Sigmoid colon (tissue), 6 donors: ENCODE measurements at regions not wholly inside any gene's neighbourhood (a gene's known extent, or its start where the extent isn't known, plus 50 kb on each side); places are given as distances from the start of the nearest gene placed in this dataset.

Experiments used
- DNase-seq: peaks from one replicate; pipeline ENCODE4 v3.0.0-alpha.2; 2019
- H3K27ac ChIP-seq, 4 donors: fragments of 200-600 bp; sonication (generic); one replicate each; pipeline ENCODE4 v1.5.1; 2016 to 2019; ENCODE audit warnings: mild to moderate bottlenecking in 1 of 4
- H3K27me3 ChIP-seq, 3 donors: fragments of 200-600 bp; sonication (generic); one replicate each; pipeline ENCODE4 v1.5.1; 2019; ENCODE audit warnings: mild to moderate bottlenecking in 1 of 3
- H3K36me3 ChIP-seq, 4 donors: fragments of 200-600 bp; sonication (generic); one replicate each; pipeline ENCODE4 v1.5.1; 2016 to 2019
- H3K4me1 ChIP-seq, 4 donors: fragments of 200-600 bp; sonication (generic); one replicate each; pipeline ENCODE4 v1.5.1; 2017 to 2019
- H3K4me3 ChIP-seq, 4 donors: fragments of 200-600 bp; sonication (generic); one replicate each; pipeline ENCODE4 v1.5.1; 2017 to 2019; ENCODE audit warnings: mild to moderate bottlenecking in 2 of 4, moderate library complexity in 1 of 4
- H3K9me3 ChIP-seq, 4 donors: fragments of 200-600 bp in 3 of 4; sonication (generic) in 3 of 4; one replicate each; pipeline versions ENCODE4 v1.5.1 to v1.6.1; 2013 to 2019
- EP300 ChIP-seq, 4 donors: sonication (generic); formaldehyde crosslinking; IDR thresholded peaks; one replicate each; pipeline ENCODE4 v1.6.1; 2017; ENCODE audit warnings: antibody characterized with exemption in 4 of 4
- POLR2A ChIP-seq, 2 donors: fragments of 450-650 bp; IDR thresholded peaks; one replicate each; pipeline ENCODE4 v1.6.1; 2016; ENCODE audit warnings: antibody characterized with exemption in 2 of 2, mild to moderate bottlenecking in 2 of 2, moderate library complexity in 2 of 2
- POLR2AphosphoS5 ChIP-seq, 4 donors: sonication (generic); formaldehyde crosslinking; IDR thresholded peaks; one replicate each; pipeline ENCODE4 v1.6.1; 2017; ENCODE audit warnings: antibody characterized with exemption in 4 of 4
- WGBS, 2 donors: extraction: QIAGEN DNeasy Blood & Tissue Kit; methylation state at CpG; one replicate each; pipeline ENCODE4 v1.1.7; 2013; 5-methylcytosine and 5-hydroxymethylcytosine counted together
- intact Hi-C: fragments of 100-400 bp; cut with DNase I; formaldehyde crosslinking; loops from one replicate; pipeline ENCODE4 v1.15.1; 2023
- TF ChIP-seq, protein P1 (sequence below), 4 experiments: fragments of 450-650 bp in 3 of 4; fragments of 200-600 bp in 1 of 4; IDR thresholded peaks; one replicate each; pipeline ENCODE4 v1.5.1; 2016 to 2019; ENCODE audit warnings: antibody characterized with exemption in 4 of 4, mild to moderate bottlenecking in 3 of 4, moderate library complexity in 2 of 4
- donor health status: healthy with polysubstance abuse.
- donor health status: healthy.

DNA sequence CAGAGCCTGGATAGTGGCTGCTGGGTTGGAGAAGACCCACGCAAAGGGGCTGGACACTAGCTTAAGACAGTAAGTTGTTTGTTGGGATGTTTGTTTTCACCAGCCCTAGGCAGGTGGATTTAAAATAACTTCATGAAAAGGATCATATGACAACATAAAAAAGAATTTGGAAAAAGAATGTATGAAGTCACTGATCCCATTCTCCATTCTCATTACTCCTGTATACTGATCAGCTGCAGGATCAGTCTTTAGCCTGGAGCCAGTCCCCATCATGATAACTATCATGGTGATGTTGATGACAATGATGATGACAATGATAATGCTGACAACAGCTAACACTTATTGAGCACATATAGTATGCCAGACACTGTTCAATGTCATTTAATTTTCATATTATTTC lies 92.1 kb upstream of the IFNE start:
- 91 to 94% methylated on average over 1 of the region's 1 CpG for WGBS, 2 donors
- Histone ChIP-seq H3K4me3 (no peak overlapping the region), H3K27ac (no peak overlapping the region), H3K27me3 (no peaks in the 10 kb centered on the region), H3K9me3 (no peaks in the 10 kb centered on the region), H3K36me3 (no peaks in the 10 kb centered on the region), H3K4me1 (peaks cover 0 to 11% (median 6%) of the 10 kb centered on the region in 4 donors)
- TF ChIP-seq EP300 (IDR thresholded peaks at IDR 0.05) (no peak), POLR2AphosphoS5 (IDR thresholded peaks at IDR 0.05) (no peak), POLR2A (IDR thresholded peaks at IDR 0.05) (no peak)
- TF ChIP-seq, protein P1, sequence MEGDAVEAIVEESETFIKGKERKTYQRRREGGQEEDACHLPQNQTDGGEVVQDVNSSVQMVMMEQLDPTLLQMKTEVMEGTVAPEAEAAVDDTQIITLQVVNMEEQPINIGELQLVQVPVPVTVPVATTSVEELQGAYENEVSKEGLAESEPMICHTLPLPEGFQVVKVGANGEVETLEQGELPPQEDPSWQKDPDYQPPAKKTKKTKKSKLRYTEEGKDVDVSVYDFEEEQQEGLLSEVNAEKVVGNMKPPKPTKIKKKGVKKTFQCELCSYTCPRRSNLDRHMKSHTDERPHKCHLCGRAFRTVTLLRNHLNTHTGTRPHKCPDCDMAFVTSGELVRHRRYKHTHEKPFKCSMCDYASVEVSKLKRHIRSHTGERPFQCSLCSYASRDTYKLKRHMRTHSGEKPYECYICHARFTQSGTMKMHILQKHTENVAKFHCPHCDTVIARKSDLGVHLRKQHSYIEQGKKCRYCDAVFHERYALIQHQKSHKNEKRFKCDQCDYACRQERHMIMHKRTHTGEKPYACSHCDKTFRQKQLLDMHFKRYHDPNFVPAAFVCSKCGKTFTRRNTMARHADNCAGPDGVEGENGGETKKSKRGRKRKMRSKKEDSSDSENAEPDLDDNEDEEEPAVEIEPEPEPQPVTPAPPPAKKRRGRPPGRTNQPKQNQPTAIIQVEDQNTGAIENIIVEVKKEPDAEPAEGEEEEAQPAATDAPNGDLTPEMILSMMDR (IDR thresholded peaks at IDR 0.05): no peak
- intact Hi-C loops: no loop called here
- no peak for DNase-seq

DNA sequence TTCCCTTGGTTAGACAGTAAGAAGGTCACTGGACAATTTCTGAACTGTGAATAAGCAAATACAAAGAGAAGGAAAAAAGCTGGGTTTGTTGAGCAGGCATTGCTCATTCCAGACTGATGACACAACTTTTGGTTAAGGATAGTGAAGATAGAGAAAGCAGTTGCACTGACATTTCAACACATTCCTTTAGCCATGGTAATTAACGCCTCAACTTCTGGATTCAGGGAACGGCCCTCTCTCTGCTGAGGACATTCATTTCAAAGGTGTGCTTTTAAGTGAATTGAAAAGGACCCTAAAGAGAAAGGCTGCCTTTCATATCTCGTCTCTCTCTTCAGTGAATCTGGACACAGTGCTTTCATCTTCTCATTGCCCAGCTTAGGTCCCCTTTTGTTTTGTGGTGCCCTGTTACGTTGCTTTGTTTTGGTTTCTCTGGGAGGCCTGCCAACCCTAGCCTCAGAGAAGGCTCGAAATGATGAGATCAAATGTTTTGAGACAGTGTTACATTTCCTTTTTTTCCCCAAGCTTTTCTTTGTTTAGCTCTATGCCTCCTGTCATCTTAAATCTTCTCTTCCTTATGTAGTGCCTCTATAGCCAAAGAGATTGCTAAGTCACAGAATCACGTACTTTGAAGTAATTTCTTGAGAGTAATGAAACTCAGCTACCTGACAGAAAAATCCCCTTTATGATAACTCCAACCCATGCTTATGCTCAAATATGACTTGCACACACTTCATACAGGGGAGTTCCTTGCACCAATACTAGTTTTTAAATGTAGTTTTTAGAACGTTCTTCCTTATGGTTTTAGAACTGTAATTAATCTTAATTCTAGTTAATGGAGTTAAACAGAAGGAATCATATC lies 94.4 kb upstream of the IFNE start:
- DNase-seq: no peak

GRCh38 chr9:21579247-21579671 lies 97.1 kb upstream of the IFNE start:
- Histone ChIP-seq H3K4me3 (no peak overlapping the region), H3K36me3 (no peaks in the 10 kb centered on the region), H3K27ac (no peak overlapping the region), H3K4me1 (peaks cover 0 to 11% (median 6%) of the 10 kb centered on the region in 4 donors), H3K9me3 (no peaks in the 10 kb centered on the region), H3K27me3 (no peaks in the 10 kb centered on the region)
- 45 to 75% methylated on average over 4 of the region's 4 CpGs for WGBS, 2 donors
- DNase-seq: no peak
- intact Hi-C loops: no loop called here
- no peak for TF ChIP-seq POLR2A (IDR thresholded peaks at IDR 0.05)
- TF ChIP-seq, protein P1 (IDR thresholded peaks at IDR 0.05): no peak
- TF ChIP-seq EP300 (IDR thresholded peaks at IDR 0.05): no peak
- TF ChIP-seq POLR2AphosphoS5 (IDR thresholded peaks at IDR 0.05): no peak

More for the DNA sequence above, 94.4 kb upstream of the IFNE start:
- no peaks in the 10 kb centered on the region for H3K9me3 ChIP-seq
- H3K36me3 ChIP-seq: no peaks in the 10 kb centered on the region
- TF ChIP-seq POLR2A (IDR thresholded peaks at IDR 0.05): no peak
- peak overlapping the region in 1 of 4 donors; percentile 45 for H3K27ac ChIP-seq
- no peaks in the 10 kb centered on the region for H3K27me3 ChIP-seq
- WGBS, 2 donors: 46 to 51% methylated on average over 7 of the region's 7 CpGs
- intact Hi-C loops: no loop called here
- peaks cover 0 to 11% (median 6%) of the 10 kb centered on the region in 4 donors for H3K4me1 ChIP-seq
- H3K4me3 ChIP-seq: no peak overlapping the region

DNA sequence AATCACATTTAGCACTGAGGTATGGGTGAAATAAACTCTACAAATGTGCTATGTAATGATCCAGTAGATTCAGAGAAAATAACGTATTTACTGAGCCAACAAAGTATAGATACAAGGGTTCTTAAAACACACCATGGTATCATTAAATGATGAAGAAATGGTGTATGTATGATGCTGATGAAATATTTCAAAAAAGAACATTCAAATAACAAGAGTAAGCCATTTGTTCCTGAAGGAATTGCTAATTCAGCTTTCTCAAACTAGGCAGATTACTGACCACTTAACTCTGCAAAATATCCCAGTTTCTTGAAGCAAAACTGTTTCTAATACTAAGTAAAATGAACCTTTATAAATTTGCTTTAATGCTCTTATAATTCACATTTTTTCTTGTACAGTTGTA lies 97.6 kb upstream of the IFNE start:
- no peak for TF ChIP-seq EP300 (IDR thresholded peaks at IDR 0.05)
- TF ChIP-seq, protein P1 (IDR thresholded peaks at IDR 0.05): no peak
- TF ChIP-seq POLR2AphosphoS5 (IDR thresholded peaks at IDR 0.05): no peak
- no peak for TF ChIP-seq POLR2A (IDR thresholded peaks at IDR 0.05)
- 60 to 87% methylated on average over 1 of the region's 1 CpG for WGBS, 2 donors
- H3K9me3 ChIP-seq: no peaks in the 10 kb centered on the region

GRCh38 chr9:21580636-21581378 lies 98.7 kb upstream of the IFNE start:
- intact Hi-C loops: no loop called here
- no peak for TF ChIP-seq EP300 (IDR thresholded peaks at IDR 0.05)
- TF ChIP-seq, protein P1 (IDR thresholded peaks at IDR 0.05): no peak
- TF ChIP-seq POLR2AphosphoS5 (IDR thresholded peaks at IDR 0.05): no peak
- no peak for TF ChIP-seq POLR2A (IDR thresholded peaks at IDR 0.05)
- 27 to 66% methylated on average over 12 of the region's 12 CpGs for WGBS, 2 donors
- Histone ChIP-seq H3K4me1 (peaks cover 0 to 9% (median 6%) of the 10 kb centered on the region in 4 donors), H3K9me3 (no peaks in the 10 kb centered on the region), H3K27ac (no peak overlapping the region), H3K4me3 (no peak overlapping the region), H3K27me3 (no peaks in the 10 kb centered on the region), H3K36me3 (no peaks in the 10 kb centered on the region)
- no peak for DNase-seq

More for the DNA sequence above, 97.6 kb upstream of the IFNE start:
- H3K4me1 ChIP-seq: peaks cover 0 to 11% (median 6%) of the 10 kb centered on the region in 4 donors
- no peaks in the 10 kb centered on the region for H3K36me3 ChIP-seq
- intact Hi-C loops: no loop called here
- no peak overlapping the region for H3K4me3 ChIP-seq
- no peak overlapping the region for H3K27ac ChIP-seq
- DNase-seq: no peak
- H3K27me3 ChIP-seq: no peaks in the 10 kb centered on the region
